ENCODE measurements at regions not wholly inside any gene's neighbourhood (a gene's known extent, or its start where the extent isn't known, plus 50 kb on each side); places are given as distances from the start of the nearest gene placed in this dataset.

DNA sequence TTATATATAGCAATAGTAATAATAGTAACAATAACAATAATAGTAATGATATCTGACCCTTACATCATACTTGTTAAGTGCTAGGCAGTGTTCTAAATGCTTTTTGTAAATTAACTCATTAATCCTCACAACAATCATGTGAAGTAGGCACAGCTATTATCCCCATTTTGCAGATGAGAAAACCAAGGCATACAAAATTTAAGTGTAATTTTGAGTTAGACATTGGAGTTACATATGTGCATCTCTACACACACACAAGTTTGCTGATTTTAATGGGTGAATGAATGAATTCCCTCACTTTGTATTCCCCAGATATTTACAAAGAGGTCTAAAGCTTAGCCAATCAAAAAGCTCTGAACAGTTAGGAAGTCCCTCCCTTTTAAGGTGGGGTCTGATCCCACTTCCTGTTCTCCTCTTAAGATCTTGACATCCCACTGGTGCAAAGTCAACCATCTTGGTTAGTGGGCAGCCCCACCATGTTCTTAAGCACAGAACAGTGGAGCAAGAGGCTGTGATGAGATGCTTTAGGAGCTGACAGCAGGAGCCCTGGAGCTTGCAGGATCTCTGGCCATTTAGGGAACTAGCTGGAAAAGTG is 85.3 kb upstream of the FOXP4 start:
- H3K4me3 Mint-ChIP-seq, result no peak overlapping the region
- no peak for DNase-seq (ENCODE audit: low spot score)
- intact Hi-C loops (cut with micrococcal nuclease), result loop anchor here (5.0 kb wide), 1 partner anchor 221 kb away; no protein-coding TSS in a partner anchor
- H3K4me1 Mint-ChIP-seq (ENCODE audit: low read depth), result no peaks in the 10 kb centered on the region
- H3K27ac Mint-ChIP-seq, result no peak overlapping the region
- no peaks in the 10 kb centered on the region for H3K36me3 Mint-ChIP-seq (ENCODE audit: low read depth)
- H3K27me3 Mint-ChIP-seq (ENCODE audit: insufficient read depth), result peaks cover 43% of the 10 kb centered on the region
- H3K9me3 Mint-ChIP-seq, result no peaks in the 10 kb centered on the region

DNA sequence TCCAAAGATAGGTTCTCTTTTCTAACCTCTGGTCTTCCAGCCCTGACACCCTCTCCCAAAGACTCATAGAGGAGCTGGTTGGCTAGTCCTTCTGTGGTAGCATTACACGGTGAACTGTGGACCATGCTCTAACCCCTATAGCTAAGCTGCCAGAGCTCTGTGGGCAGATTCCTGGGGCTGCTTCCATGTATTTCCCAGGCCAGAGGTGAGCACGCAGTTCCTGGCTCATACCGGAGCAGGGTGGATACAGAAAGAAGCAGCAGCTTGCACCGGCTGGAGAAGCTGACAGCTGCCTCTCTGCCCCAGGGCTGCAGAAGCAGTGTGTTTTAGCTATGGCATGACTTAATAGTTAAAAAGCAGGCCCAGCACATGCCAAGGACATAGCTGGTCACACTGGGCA is 84.1 kb upstream of the FOXP4 start:
- Mint-ChIP-seq H3K4me1 (ENCODE audit: low read depth) (no peaks in the 10 kb centered on the region), H3K36me3 (ENCODE audit: low read depth) (no peaks in the 10 kb centered on the region), H3K4me3 (no peak overlapping the region), H3K9me3 (no peaks in the 10 kb centered on the region), H3K27ac (no peak overlapping the region), H3K27me3 (ENCODE audit: insufficient read depth) (peaks cover 49% of the 10 kb centered on the region)
- intact Hi-C loops (cut with micrococcal nuclease), result loop anchor here (5.0 kb wide), 1 partner anchor 220 kb away; no protein-coding TSS in a partner anchor
- DNase-seq (ENCODE audit: low spot score), result no peak

DNA sequence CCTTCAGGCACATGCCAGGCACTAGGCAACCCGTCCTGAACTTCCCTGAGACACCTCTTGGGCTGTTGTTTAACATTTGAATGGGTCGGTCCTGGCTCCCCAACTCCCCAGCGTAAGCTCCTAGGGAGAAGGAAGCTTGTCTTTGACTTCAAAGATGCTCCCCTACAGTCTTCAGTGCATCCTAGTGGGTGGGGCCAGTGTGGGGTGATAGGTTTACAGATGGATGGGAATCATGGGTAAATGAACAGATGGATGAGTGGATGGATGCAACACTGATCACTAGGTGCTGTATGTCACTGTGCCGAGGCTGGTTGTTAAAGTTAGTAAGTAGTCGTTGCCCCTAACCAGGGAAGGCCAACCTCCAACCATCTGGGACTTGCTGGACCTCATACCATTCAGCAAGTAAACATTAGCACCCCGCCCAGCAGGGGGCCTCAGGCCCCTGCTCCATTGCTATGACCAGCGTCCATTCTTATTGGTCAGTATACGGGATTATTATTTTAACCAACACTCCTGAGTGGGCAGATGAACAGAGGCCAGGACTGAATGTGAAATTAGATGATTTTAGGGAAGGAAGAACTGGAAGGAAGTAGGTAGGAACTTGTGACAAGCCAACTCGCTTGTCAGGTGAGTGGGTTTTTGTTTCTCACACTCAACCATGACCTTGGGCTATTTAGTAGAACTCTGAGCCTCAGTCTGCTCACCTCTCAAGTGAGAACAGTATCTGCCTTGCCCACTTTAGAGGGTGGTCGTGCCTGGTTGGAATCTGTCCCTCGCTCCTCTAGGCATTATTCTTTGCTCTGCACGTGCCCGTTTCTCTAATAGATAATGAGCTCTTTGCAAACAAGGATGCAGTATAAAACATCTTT is 82.9 kb upstream of the FOXP4 start:
- H3K4me1 Mint-ChIP-seq (ENCODE audit: low read depth), result no peaks in the 10 kb centered on the region

DNA sequence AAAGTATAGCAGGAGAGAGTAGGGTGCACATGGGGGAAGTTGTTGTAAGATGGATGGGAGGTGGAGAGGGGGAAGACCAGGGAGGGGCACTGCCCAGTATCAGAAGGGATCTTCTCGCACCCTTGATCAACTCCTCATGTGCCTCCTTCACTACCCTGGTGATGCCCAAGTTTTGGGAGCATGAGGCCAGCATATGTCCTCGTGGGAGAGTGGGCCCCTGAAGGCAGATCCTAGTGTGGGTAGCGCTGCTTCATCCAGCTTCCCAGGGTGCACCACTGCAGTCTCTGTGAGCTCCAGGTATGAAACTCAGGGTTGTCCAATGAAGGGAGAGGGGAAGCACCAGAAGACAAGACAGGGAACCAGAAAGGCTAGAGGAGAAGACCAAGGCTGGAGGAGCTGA is 82.2 kb upstream of the FOXP4 start:
- Mint-ChIP-seq H3K27ac (no peak overlapping the region), H3K27me3 (ENCODE audit: insufficient read depth) (peaks cover 57% of the 10 kb centered on the region)

More for the DNA sequence above, 82.9 kb upstream of the FOXP4 start:
- Mint-ChIP-seq H3K9me3 (no peaks in the 10 kb centered on the region), H3K4me3 (no peak overlapping the region), H3K36me3 (ENCODE audit: low read depth) (no peaks in the 10 kb centered on the region), H3K27me3 (ENCODE audit: insufficient read depth) (peaks cover 53% of the 10 kb centered on the region), H3K27ac (no peak overlapping the region)
- intact Hi-C loops (cut with micrococcal nuclease), result loop anchor here (1.0 to 5.0 kb wide), 2 partner anchors 129 to 219 kb away; no protein-coding TSS in a partner anchor
- no peak for DNase-seq (ENCODE audit: low spot score)

DNA sequence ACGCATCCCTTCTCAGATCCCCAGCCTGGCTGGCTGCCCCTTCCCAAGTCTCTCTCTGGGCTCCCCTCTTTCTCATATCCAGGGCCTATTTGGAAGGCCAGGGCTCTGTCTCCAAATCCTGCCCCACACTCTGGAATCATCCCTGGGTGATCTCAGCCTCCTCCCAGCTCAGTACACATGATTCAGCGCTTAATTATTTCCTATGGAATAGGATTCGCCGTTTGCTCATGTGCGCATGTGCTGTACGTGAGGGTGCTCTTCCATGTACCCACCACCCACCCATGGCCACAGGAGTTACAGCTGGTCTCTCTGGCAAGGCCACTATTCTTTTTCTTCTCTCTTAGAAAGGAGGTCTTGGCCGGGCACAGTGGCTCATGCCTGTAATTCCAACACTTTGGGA is 81.7 kb upstream of the FOXP4 start:
- Mint-ChIP-seq H3K4me3 (no peak overlapping the region), H3K4me1 (ENCODE audit: low read depth) (no peaks in the 10 kb centered on the region), H3K36me3 (ENCODE audit: low read depth) (no peaks in the 10 kb centered on the region), H3K9me3 (no peaks in the 10 kb centered on the region), H3K27ac (no peak overlapping the region), H3K27me3 (ENCODE audit: insufficient read depth) (peaks cover 60% of the 10 kb centered on the region)
- intact Hi-C loops (cut with micrococcal nuclease), result loop anchor here (5.0 kb wide), 1 partner anchor 218 kb away; no protein-coding TSS in a partner anchor
- no peak for DNase-seq (ENCODE audit: low spot score)

More for the DNA sequence above, 82.2 kb upstream of the FOXP4 start:
- Mint-ChIP-seq H3K36me3 (ENCODE audit: low read depth) (no peaks in the 10 kb centered on the region), H3K4me3 (no peak overlapping the region), H3K9me3 (no peaks in the 10 kb centered on the region), H3K4me1 (ENCODE audit: low read depth) (no peaks in the 10 kb centered on the region)
- intact Hi-C loops (cut with micrococcal nuclease), result loop anchor here (5.0 kb wide), 1 partner anchor 218 kb away; no protein-coding TSS in a partner anchor
- DNase-seq (ENCODE audit: low spot score), result no peak

DNA sequence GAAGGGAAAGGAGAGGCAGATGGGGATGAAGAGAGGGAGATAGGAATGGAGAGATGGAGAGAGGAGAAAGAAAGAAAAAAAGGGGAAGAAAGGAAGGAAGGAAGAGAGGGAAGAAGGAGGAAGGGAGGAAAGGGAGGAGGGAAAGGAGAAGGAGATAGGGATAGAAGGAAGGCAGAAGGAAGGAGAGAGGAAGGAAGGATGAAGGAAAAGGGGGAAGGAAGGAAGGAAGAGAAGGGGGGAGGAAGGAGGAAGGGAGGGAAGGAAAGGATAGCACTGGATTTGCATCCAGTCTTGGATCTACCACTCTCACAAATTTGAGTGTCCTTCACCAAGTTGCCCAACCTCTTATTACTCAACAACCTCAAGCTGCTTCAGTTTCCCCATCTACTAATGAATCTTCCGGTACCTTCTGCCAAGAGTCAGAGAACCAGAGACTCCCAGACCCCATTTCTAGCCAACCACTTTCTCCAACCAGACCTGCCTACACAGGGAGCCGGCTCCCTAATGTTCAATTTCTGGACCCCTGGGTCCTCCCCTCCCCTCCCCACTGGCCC is 79.7 kb upstream of the FOXP4 start:
- Mint-ChIP-seq H3K9me3 (no peaks in the 10 kb centered on the region), H3K27ac (no peak overlapping the region), H3K36me3 (ENCODE audit: low read depth) (no peaks in the 10 kb centered on the region), H3K27me3 (ENCODE audit: insufficient read depth) (peaks cover 67% of the 10 kb centered on the region), H3K4me1 (ENCODE audit: low read depth) (no peaks in the 10 kb centered on the region), H3K4me3 (no peak overlapping the region)
- intact Hi-C loops (cut with micrococcal nuclease), result no loop called here
- no peak for DNase-seq (ENCODE audit: low spot score)

DNA sequence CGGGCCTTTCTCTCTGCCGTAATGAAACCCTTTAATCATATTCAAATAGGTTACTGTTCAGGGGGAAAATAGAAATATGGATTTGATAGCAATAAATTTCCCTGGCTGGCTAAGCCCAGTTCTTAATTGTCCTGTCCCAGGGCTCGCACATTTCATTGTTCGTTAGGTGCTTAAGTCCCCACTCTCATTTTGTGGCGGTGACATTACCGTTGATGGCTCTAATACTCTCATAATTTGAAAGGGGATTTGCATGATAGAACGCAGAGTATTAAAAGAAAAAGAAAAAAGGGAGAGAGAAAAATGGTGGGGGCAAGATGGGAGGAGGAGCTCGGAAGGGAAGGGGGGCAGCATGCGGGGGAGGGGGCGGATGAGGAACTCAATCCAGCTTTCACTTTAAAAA is 79.1 kb upstream of the FOXP4 start:
- DNase-seq (ENCODE audit: low spot score), result no peak
- Mint-ChIP-seq H3K4me1 (ENCODE audit: low read depth) (no peaks in the 10 kb centered on the region), H3K27ac (no peak overlapping the region), H3K27me3 (ENCODE audit: insufficient read depth) (peaks cover 69% of the 10 kb centered on the region), H3K4me3 (no peak overlapping the region), H3K9me3 (no peaks in the 10 kb centered on the region), H3K36me3 (ENCODE audit: low read depth) (no peaks in the 10 kb centered on the region)
- intact Hi-C loops (cut with micrococcal nuclease), result no loop called here

DNA sequence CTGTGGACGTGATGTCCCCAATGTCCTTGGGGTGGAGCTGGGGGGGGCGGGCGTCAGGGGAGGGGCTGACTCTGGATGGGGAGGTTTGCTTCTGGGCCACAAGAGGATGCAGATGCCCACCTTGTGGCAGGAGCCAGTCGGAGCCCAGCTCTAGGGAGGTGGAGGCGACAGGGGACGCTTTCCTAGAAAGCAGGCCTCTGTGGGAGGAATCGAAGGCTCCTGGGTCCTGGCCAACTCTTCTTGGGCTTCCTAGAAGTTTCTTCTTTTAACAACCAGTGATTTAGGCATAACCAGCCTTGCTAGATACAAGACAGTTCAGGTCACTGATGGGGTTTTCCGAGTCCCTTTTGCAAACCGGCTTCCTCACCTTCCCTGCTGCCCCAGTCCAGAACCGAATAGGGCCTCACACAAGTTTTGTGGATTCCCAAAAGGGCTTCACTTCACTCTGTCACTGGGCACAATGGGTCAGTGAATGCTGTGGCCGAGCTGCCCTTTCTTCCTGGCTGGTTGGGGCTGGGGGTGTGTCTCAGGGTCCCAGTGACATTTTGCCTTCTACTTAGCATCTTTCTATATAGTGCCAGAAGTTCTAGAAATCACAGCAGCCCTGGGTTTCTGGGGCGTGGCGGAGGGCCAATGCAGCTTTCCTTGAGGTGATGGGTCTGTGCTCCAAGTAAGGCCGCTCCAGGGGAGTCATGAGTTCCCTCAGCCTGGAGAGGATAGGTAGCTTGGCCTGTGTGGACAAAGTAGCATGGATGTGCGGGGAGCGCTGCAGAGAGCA is 78.4 kb upstream of the FOXP4 start:
- no peaks in the 10 kb centered on the region for H3K9me3 Mint-ChIP-seq
- no peak for DNase-seq (ENCODE audit: low spot score)
- intact Hi-C loops (cut with micrococcal nuclease), result no loop called here
- no peaks in the 10 kb centered on the region for H3K4me1 Mint-ChIP-seq (ENCODE audit: low read depth)
- H3K4me3 Mint-ChIP-seq, result no peak overlapping the region
- no peaks in the 10 kb centered on the region for H3K36me3 Mint-ChIP-seq (ENCODE audit: low read depth)
- peaks cover 77% of the 10 kb centered on the region for H3K27me3 Mint-ChIP-seq (ENCODE audit: insufficient read depth)
- H3K27ac Mint-ChIP-seq, result no peak overlapping the region

DNA sequence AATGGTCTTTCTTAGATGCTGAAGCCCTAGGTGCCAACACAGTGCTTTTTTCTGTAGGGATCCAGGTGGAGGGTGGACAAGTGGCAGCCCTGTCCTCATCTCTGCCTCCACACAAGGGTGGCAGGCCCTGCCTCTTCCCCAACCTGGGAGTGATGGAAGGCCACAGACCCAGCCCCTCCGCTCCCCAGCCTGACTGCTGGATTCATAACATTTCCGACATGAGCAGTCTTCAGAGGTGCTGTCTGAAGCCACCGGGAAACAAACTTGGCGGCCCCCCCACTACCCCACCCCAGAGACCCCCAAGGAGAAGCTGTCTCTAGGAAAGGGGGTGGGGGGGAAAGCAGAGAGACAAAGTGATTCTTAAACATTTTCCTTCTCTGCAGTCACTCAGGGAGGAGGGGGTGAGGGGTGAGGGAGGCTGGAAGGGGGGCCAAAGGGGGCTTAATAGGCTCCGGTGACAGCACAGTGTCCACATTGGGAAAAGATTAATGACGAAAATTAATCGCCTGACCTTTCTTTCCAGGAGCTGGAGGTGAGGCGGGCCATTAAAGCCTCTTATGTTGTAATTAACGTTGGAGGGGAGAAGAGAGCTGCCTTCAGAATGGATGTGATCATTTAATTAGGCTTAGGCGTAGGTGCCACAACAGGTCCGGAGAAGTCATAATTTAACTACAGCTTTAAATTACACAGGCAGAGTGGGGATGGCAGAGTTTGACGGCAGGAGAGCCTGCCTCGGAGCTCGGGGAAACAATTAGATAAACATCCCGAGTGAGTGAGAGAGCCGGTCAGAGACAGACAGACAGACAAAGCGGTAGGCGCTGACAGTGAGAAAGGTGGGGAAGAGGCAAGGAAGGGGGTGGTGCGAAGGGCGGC is 76.8 kb upstream of the FOXP4 start:
- H3K9me3 Mint-ChIP-seq, result no peaks in the 10 kb centered on the region
- no peaks in the 10 kb centered on the region for H3K4me1 Mint-ChIP-seq (ENCODE audit: low read depth)
- H3K27me3 Mint-ChIP-seq (ENCODE audit: insufficient read depth), result peaks cover 71% of the 10 kb centered on the region
- H3K36me3 Mint-ChIP-seq (ENCODE audit: low read depth), result no peaks in the 10 kb centered on the region
- no peak overlapping the region for H3K27ac Mint-ChIP-seq
- H3K4me3 Mint-ChIP-seq, result peak overlapping the region; percentile 54
- intact Hi-C loops (cut with micrococcal nuclease), result no loop called here
- no peak for DNase-seq (ENCODE audit: low spot score)

DNA sequence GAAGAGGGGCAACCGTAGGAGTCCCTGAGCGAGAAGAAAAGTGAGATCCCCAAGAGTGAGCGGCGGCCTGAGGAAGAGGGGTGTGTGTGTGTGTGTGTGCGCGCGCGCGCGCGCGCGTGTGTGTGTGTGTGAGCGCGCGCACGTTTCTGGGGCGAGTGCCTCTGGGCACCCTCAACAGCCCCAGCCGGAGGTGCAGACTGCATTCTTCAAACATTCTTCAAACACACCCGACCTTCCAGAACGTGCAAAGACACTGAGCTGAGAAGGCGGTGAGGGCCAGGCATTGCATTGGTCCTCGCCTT is 76.2 kb upstream of the FOXP4 start:
- Mint-ChIP-seq H3K27me3 (ENCODE audit: insufficient read depth) (peaks cover 70% of the 10 kb centered on the region), H3K4me1 (ENCODE audit: low read depth) (no peaks in the 10 kb centered on the region), H3K4me3 (peak overlapping the region; percentile 54), H3K9me3 (no peaks in the 10 kb centered on the region), H3K27ac (no peak overlapping the region), H3K36me3 (ENCODE audit: low read depth) (no peaks in the 10 kb centered on the region)
- intact Hi-C loops (cut with micrococcal nuclease), result no loop called here
- no peak for DNase-seq (ENCODE audit: low spot score)

DNA sequence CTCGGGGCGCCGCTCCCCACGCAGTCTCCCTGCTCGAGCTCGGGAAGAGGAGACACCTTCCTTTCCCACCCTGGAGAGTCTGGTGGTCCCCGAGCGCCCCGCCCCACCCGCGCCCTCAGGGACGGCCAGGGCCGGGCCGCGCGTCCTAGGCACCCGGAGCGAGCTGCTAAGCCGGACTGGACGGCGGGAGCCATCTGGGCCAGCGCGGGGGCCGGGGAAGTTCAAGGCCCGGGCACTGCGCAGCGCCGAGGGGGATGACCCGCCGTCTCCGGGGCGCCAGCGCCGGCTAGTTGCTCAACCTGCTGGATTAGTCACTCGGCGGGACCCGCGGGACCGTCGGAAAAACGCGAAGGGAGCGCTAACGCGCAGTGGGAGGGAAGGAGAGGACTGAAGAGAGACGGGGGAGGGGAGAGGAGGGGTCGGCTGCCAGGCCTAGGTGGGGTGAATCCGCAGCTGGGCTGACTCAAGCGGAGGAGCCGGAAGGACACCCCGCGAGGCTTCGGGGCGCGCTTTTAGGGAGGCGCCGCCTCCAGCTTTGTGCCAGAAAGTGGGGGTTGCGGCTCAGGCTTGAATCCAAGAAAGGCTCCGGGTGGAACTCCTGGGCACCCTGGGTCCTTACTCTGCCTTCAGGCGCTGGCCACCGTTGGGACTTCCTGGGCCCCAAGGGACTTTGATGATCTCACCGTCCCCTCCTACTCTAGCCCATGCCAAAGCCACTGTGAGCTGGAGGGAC is 75.7 kb upstream of the FOXP4 start:
- H3K36me3 Mint-ChIP-seq (ENCODE audit: low read depth), result no peaks in the 10 kb centered on the region
- no peaks in the 10 kb centered on the region for H3K9me3 Mint-ChIP-seq
- DNase-seq (ENCODE audit: low spot score), result no peak
- no peak overlapping the region for H3K4me3 Mint-ChIP-seq
- no peak overlapping the region for H3K27ac Mint-ChIP-seq
- no peaks in the 10 kb centered on the region for H3K4me1 Mint-ChIP-seq (ENCODE audit: low read depth)
- peaks cover 71% of the 10 kb centered on the region for H3K27me3 Mint-ChIP-seq (ENCODE audit: insufficient read depth)
- intact Hi-C loops (cut with micrococcal nuclease), result no loop called here
